Neural progenitor cell (in vitro differentiated cells): ENCODE measurements at regions not wholly inside any gene's neighbourhood (a gene's known extent, or its start where the extent isn't known, plus 50 kb on each side); places are given as distances from the start of the nearest gene placed in this dataset.

Experiments
- CTCF ChIP-seq: fragments of 200-600 bp; sonication (generic); IDR thresholded peaks from 2 replicates; pipeline ENCODE4 v1.5.1; 2017; ENCODE audit warnings: antibody characterized with exemption, mild to moderate bottlenecking
- EZH2phosphoT487 ChIP-seq: fragments of 200-600 bp; sonication (generic); IDR thresholded peaks from 2 replicates; pipeline ENCODE4 v1.6.1; 2017; ENCODE audit warnings: antibody characterized with exemption

- TF ChIP-seq CTCF (no peak), EZH2phosphoT487 (no peak)
These were observed 73.7 kb downstream of the SPCS3 start for GRCh38 chr4:176393306-176394013.
